ENCODE measurements at regions not wholly inside any gene's neighbourhood (a gene's known extent, or its start where the extent isn't known, plus 50 kb on each side); places are given as distances from the start of the nearest gene placed in this dataset.

DNA sequence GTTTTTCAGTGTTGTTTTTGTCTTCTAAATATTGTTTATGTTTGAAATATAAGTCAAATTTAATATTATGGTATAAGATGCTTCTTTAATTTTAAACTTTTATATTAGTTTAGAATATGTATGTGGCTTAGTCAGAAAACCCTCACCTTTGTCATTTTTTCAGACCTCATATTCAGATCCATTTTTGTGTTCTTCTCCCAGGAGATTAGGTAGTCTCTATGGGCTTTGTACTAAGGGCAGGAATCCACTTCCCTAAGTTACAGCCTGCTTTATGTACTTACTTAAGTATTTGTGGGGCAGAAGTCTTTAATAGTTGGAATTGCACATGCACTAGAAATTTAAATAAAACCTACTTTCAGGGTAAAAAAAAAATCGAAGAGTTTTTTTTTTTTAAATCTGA is 63.5 kb upstream of the TENM3 start:
- Mint-ChIP-seq H3K4me3 (ENCODE audit: unreplicated experiment) (no peak overlapping the region), H3K27ac (ENCODE audit: low read depth, unreplicated experiment) (peak overlapping the region; percentile 51), H3K4me1 (ENCODE audit: insufficient read depth, unreplicated experiment) (no peaks in the 10 kb centered on the region), H3K36me3 (ENCODE audit: insufficient read depth, unreplicated experiment) (no peaks in the 10 kb centered on the region), H3K27me3 (ENCODE audit: insufficient read depth, unreplicated experiment) (no peaks in the 10 kb centered on the region), H3K9me3 (ENCODE audit: unreplicated experiment) (no peaks in the 10 kb centered on the region)
- TF ChIP-seq, protein P1, sequence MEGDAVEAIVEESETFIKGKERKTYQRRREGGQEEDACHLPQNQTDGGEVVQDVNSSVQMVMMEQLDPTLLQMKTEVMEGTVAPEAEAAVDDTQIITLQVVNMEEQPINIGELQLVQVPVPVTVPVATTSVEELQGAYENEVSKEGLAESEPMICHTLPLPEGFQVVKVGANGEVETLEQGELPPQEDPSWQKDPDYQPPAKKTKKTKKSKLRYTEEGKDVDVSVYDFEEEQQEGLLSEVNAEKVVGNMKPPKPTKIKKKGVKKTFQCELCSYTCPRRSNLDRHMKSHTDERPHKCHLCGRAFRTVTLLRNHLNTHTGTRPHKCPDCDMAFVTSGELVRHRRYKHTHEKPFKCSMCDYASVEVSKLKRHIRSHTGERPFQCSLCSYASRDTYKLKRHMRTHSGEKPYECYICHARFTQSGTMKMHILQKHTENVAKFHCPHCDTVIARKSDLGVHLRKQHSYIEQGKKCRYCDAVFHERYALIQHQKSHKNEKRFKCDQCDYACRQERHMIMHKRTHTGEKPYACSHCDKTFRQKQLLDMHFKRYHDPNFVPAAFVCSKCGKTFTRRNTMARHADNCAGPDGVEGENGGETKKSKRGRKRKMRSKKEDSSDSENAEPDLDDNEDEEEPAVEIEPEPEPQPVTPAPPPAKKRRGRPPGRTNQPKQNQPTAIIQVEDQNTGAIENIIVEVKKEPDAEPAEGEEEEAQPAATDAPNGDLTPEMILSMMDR (IDR thresholded peaks at IDR 0.05; ENCODE audit: unreplicated experiment), result no peak
- intact Hi-C loops (cut with micrococcal nuclease), result no loop called here
- DNase-seq (ENCODE audit: unreplicated experiment), result no peak
- ChIA-PET POLR2A (interaction anchor here (1.0 to 3.0 kb wide), 4 partner anchors 9 to 28 kb away, joined by 3 to 11 read pairs (median 8); no protein-coding TSS in a partner anchor), CTCF (interaction anchor here (0.6 kb wide), 1 partner anchor 50 kb away, joined by 3 read pairs; no protein-coding TSS in a partner anchor)
- no TSS peak for BruUV-seq (replicated peaks)

DNA sequence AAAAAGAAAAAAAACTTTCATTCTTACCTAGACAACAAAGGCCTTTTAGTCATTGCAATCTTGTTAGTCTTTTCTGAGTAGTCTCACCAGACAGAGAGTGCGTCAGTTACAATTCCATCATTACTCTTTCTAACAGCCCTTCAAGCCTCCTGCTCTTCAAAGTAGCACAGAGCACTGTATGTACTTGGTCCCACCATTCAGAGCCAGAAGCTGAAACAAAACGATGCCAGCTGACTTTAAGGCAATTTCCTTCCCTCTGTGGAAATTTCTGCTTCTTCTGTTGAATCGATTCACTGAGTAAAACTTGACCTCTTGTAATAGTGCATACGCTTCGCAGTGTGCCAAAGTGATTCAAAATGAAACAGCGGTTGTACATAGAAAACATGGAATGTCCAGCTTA is 57.7 kb upstream of the TENM3 start:
- no TSS peak for BruUV-seq (replicated peaks)
- no peaks in the 10 kb centered on the region for H3K36me3 Mint-ChIP-seq (ENCODE audit: insufficient read depth, unreplicated experiment)
- peaks cover 16% of the 10 kb centered on the region for H3K4me1 Mint-ChIP-seq (ENCODE audit: insufficient read depth, unreplicated experiment)
- CTCF ChIA-PET, result interaction anchor here (0.6 to 1.6 kb wide), 2 partner anchors 10 to 158 kb away, joined by 3 to 7 read pairs; no protein-coding TSS in a partner anchor
- no peak overlapping the region for H3K27ac Mint-ChIP-seq (ENCODE audit: low read depth, unreplicated experiment)
- DNase-seq (ENCODE audit: unreplicated experiment), result no peak
- intact Hi-C loops (cut with micrococcal nuclease), result no loop called here
- no peak overlapping the region for H3K4me3 Mint-ChIP-seq (ENCODE audit: unreplicated experiment)
- POLR2A ChIA-PET, result interaction anchor here (0.8 kb wide), 1 partner anchor 16 kb away, joined by 4 read pairs; no protein-coding TSS in a partner anchor
- TF ChIP-seq, protein P1 (IDR thresholded peaks at IDR 0.05; ENCODE audit: unreplicated experiment), result no peak
- H3K27me3 Mint-ChIP-seq (ENCODE audit: insufficient read depth, unreplicated experiment), result no peaks in the 10 kb centered on the region
- no peaks in the 10 kb centered on the region for H3K9me3 Mint-ChIP-seq (ENCODE audit: unreplicated experiment)

DNA sequence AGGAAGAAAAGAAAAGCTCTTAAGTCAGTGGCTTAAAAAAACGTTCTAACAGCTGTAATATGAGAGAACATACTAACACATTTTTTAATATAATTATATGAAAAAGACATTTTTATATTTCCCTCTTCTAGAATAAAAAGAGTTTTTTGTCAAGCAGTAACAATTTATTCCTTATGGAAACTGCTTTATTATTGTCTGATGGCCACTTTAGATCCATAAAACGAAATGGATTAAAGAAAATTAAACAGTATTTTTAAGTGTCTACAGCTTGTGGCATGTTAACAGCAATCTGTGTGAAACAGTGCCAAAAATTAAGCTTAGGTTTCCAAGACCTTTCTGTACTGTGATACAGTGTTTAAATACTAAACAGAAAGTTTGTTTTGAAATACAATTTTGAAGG is 55.5 kb upstream of the TENM3 start:
- Mint-ChIP-seq H3K27me3 (ENCODE audit: insufficient read depth, unreplicated experiment) (no peaks in the 10 kb centered on the region), H3K27ac (ENCODE audit: low read depth, unreplicated experiment) (no peak overlapping the region), H3K36me3 (ENCODE audit: insufficient read depth, unreplicated experiment) (no peaks in the 10 kb centered on the region), H3K9me3 (ENCODE audit: unreplicated experiment) (no peaks in the 10 kb centered on the region), H3K4me3 (ENCODE audit: unreplicated experiment) (no peak overlapping the region), H3K4me1 (ENCODE audit: insufficient read depth, unreplicated experiment) (peaks cover 21% of the 10 kb centered on the region)
- POLR2A ChIA-PET, result interaction anchor here (0.8 to 1.5 kb wide), 5 partner anchors 18 to 59 kb away, joined by 3 to 10 read pairs (median 4); no protein-coding TSS in a partner anchor
- CTCF ChIA-PET, result interaction anchor here (0.7 to 1.8 kb wide), 2 partner anchors 9 to 733 kb away, joined by 4 to 5 read pairs; no protein-coding TSS in a partner anchor
- DNase-seq (ENCODE audit: unreplicated experiment), result no peak
- intact Hi-C loops (cut with micrococcal nuclease), result no loop called here
- TF ChIP-seq, protein P1 (IDR thresholded peaks at IDR 0.05; ENCODE audit: unreplicated experiment), result no peak
- no TSS peak for BruUV-seq (replicated peaks)

DNA sequence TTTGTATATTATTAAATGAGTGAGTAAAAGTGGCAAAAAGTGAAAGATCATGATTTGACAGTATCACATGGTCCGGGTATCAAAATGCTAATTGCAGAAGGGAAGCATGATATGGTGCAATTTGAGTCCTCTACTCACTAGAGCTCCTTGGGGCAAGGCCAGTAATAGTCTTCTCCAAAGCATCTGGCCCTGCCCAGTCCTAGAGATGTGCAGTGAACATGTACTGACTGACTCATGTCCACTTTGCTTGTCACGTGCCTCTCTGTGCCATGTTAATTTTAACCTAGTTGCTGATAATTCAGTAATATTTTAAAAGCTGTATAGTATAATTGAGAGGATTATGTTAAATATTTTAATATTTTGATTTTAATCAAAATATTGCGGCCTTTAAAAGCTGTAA is 54.6 kb upstream of the TENM3 start:
- Mint-ChIP-seq H3K9me3 (ENCODE audit: unreplicated experiment) (no peaks in the 10 kb centered on the region), H3K36me3 (ENCODE audit: insufficient read depth, unreplicated experiment) (no peaks in the 10 kb centered on the region), H3K27me3 (ENCODE audit: insufficient read depth, unreplicated experiment) (no peaks in the 10 kb centered on the region), H3K27ac (ENCODE audit: low read depth, unreplicated experiment) (peak overlapping the region; percentile 35), H3K4me3 (ENCODE audit: unreplicated experiment) (peak overlapping the region; percentile 49), H3K4me1 (ENCODE audit: insufficient read depth, unreplicated experiment) (peaks cover 29% of the 10 kb centered on the region)
- DNase-seq (ENCODE audit: unreplicated experiment), result peak; percentile 92
- ChIA-PET POLR2A (interaction anchor here (0.7 to 1.8 kb wide), 11 partner anchors 10 to 151 kb away, joined by 3 to 18 read pairs (median 5); no protein-coding TSS in a partner anchor), CTCF (interaction anchor here (0.5 to 1.8 kb wide), 5 partner anchors 8 to 50 kb away, joined by 3 to 4 read pairs (median 3); no protein-coding TSS in a partner anchor)
- TF ChIP-seq, protein P1 (IDR thresholded peaks at IDR 0.05; ENCODE audit: unreplicated experiment), result no peak
- no TSS peak for BruUV-seq (replicated peaks)
- intact Hi-C loops (cut with micrococcal nuclease), result no loop called here
